Neural cell (in vitro differentiated cells): ENCODE measurements at regions not wholly inside any gene's neighbourhood (a gene's known extent, or its start where the extent isn't known, plus 50 kb on each side); places are given as distances from the start of the nearest gene placed in this dataset.

Source experiments
- EP300 ChIP-seq: fragments of 450-650 bp; conservative IDR thresholded peaks from 2 replicates; pipeline ENCODE4 v1.6.1; 2014; ENCODE audit warnings: antibody characterized with exemption, mild to moderate bottlenecking, moderate library complexity; ENCODE audit not compliant: poor library complexity, severe bottlenecking
- EZH2 ChIP-seq: fragments of 200-600, 300-800 bp; shearing (Covaris generic), sonication (generic); IDR thresholded peaks from 2 replicates; pipeline ENCODE4 v1.6.1; 2014; ENCODE audit warnings: antibody characterized with exemption, low read length, borderline replicate concordance, mild to moderate bottlenecking; ENCODE audit not compliant: insufficient read depth, poor library complexity, severe bottlenecking
- MXI1 ChIP-seq: fragments of 450-650 bp; conservative IDR thresholded peaks from 2 replicates; pipeline ENCODE4 v1.6.1; 2014; ENCODE audit warnings: antibody characterized with exemption, mild to moderate bottlenecking; ENCODE audit not compliant: poor library complexity, severe bottlenecking
- POLR2AphosphoS5 ChIP-seq: IDR thresholded peaks from 2 replicates; pipeline ENCODE4 v1.6.1; 2012
- SMC3 ChIP-seq: fragments of 450-650 bp; conservative IDR thresholded peaks from 2 replicates; pipeline ENCODE4 v1.6.1; 2014; ENCODE audit warnings: antibody characterized with exemption, mild to moderate bottlenecking, moderate library complexity; ENCODE audit not compliant: poor library complexity
- TAF1 ChIP-seq: IDR thresholded peaks from 2 replicates; pipeline ENCODE4 v1.6.1; 2012; ENCODE audit warnings: low read depth
- TF ChIP-seq, protein P1 (sequence below): fragments of 450-650 bp; IDR thresholded peaks from 2 replicates; pipeline ENCODE4 v1.5.1; 2014; ENCODE audit warnings: antibody characterized with exemption, mild to moderate bottlenecking, moderate library complexity; ENCODE audit not compliant: poor library complexity, severe bottlenecking
- TF ChIP-seq, protein P2 (sequence below): IDR thresholded peaks from 2 replicates; pipeline ENCODE4 v1.6.1; 2012; ENCODE audit warnings: borderline replicate concordance

DNA sequence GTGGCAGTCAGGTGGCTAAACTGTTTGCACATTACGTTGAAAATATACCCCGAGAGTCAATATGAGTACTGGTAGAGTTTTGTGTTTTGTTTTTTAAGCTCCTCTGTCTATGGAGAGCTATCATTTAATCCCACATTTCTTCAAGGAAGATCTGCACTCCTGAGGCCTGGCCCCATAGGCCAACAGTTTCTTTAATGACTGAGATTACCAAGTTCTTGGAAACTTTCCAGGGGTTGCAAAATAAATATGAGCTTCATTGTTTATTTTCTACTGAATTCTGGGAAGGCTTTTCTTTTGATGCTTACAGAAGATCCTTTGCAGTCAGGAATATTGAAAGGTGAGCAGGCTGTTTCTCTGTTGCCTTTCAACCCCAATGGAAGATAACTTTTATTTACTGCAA, 452.0 kb downstream of the JRKL start:
- TF ChIP-seq, protein P1, sequence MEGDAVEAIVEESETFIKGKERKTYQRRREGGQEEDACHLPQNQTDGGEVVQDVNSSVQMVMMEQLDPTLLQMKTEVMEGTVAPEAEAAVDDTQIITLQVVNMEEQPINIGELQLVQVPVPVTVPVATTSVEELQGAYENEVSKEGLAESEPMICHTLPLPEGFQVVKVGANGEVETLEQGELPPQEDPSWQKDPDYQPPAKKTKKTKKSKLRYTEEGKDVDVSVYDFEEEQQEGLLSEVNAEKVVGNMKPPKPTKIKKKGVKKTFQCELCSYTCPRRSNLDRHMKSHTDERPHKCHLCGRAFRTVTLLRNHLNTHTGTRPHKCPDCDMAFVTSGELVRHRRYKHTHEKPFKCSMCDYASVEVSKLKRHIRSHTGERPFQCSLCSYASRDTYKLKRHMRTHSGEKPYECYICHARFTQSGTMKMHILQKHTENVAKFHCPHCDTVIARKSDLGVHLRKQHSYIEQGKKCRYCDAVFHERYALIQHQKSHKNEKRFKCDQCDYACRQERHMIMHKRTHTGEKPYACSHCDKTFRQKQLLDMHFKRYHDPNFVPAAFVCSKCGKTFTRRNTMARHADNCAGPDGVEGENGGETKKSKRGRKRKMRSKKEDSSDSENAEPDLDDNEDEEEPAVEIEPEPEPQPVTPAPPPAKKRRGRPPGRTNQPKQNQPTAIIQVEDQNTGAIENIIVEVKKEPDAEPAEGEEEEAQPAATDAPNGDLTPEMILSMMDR, result no peak
- TF ChIP-seq EP300 (no peak), EZH2 (no peak), MXI1 (no peak), SMC3 (no peak), TAF1 (no peak), POLR2AphosphoS5 (no peak)
- TF ChIP-seq, protein P2, sequence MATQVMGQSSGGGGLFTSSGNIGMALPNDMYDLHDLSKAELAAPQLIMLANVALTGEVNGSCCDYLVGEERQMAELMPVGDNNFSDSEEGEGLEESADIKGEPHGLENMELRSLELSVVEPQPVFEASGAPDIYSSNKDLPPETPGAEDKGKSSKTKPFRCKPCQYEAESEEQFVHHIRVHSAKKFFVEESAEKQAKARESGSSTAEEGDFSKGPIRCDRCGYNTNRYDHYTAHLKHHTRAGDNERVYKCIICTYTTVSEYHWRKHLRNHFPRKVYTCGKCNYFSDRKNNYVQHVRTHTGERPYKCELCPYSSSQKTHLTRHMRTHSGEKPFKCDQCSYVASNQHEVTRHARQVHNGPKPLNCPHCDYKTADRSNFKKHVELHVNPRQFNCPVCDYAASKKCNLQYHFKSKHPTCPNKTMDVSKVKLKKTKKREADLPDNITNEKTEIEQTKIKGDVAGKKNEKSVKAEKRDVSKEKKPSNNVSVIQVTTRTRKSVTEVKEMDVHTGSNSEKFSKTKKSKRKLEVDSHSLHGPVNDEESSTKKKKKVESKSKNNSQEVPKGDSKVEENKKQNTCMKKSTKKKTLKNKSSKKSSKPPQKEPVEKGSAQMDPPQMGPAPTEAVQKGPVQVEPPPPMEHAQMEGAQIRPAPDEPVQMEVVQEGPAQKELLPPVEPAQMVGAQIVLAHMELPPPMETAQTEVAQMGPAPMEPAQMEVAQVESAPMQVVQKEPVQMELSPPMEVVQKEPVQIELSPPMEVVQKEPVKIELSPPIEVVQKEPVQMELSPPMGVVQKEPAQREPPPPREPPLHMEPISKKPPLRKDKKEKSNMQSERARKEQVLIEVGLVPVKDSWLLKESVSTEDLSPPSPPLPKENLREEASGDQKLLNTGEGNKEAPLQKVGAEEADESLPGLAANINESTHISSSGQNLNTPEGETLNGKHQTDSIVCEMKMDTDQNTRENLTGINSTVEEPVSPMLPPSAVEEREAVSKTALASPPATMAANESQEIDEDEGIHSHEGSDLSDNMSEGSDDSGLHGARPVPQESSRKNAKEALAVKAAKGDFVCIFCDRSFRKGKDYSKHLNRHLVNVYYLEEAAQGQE, result no peak
